Muscle layer of duodenum (tissue), 2 donors: ENCODE measurements at regions not wholly inside any gene's neighbourhood (a gene's known extent, or its start where the extent isn't known, plus 50 kb on each side); places are given as distances from the start of the nearest gene placed in this dataset.

Experiments used
- H3K27ac ChIP-seq: one replicate; pipeline ENCODE4 v1.7.0; 2013; ENCODE audit warnings: mild to moderate bottlenecking, low read length
- H3K27me3 ChIP-seq: one replicate; pipeline ENCODE4 v1.7.0; 2013; ENCODE audit warnings: low read depth, mild to moderate bottlenecking, control low read depth, low read length
- H3K36me3 ChIP-seq, 2 donors: one replicate each; pipeline ENCODE4 v1.7.0; 2013; ENCODE audit warnings: low read length in 2 of 2, control low read depth in 1 of 2, mild to moderate bottlenecking in 1 of 2; ENCODE audit not compliant: insufficient read depth in 2 of 2, control insufficient read depth in 1 of 2
- H3K4me1 ChIP-seq, 2 donors: one replicate each; pipeline ENCODE4 v1.7.0; 2013; ENCODE audit warnings: low read length in 2 of 2, mild to moderate bottlenecking in 2 of 2, control low read depth in 1 of 2, moderate library complexity in 1 of 2; ENCODE audit not compliant: insufficient read depth in 2 of 2, control insufficient read depth in 1 of 2
- H3K4me3 ChIP-seq, 2 donors: one replicate each; pipeline ENCODE4 v1.7.0; 2013; ENCODE audit warnings: low read length in 2 of 2, low read depth in 1 of 2, mild to moderate bottlenecking in 1 of 2
- H3K9me3 ChIP-seq, 2 donors: one replicate each; pipeline ENCODE4 v1.7.0; 2013; ENCODE audit warnings: low read length in 2 of 2, control low read depth in 1 of 2, mild to moderate bottlenecking in 1 of 2; ENCODE audit not compliant: control insufficient read depth in 1 of 2
- donor health status: healthy.

DNA sequence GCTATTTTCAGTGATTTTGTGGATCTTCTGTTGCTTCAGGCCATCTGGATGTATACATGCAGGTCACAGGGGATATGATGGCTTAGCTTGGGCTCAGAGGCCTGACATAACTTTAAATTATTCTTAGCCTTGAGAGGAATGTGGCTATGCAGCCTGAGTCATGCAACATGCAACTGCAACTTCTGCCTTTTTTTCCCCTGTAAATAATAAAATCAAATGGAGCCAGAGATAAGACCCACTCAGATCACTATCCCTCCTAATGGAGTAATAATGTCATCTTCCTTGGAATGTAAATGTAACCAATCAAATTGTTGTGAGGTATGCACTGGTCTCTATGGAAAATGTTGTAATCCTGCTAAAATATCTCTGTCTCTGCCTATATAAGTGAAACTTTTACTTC, 54.9 kb downstream of the MAGEB17 start:
- no peaks in the 10 kb centered on the region for H3K36me3 ChIP-seq
- H3K27me3 ChIP-seq, result no peaks in the 10 kb centered on the region
- no peaks in the 10 kb centered on the region for H3K4me1 ChIP-seq
- no peak overlapping the region for H3K27ac ChIP-seq
- no peaks in the 10 kb centered on the region for H3K9me3 ChIP-seq
- no peak overlapping the region for H3K4me3 ChIP-seq

- Histone ChIP-seq H3K9me3 (no peaks in the 10 kb centered on the region), H3K27ac (no peak overlapping the region), H3K36me3 (no peaks in the 10 kb centered on the region), H3K4me1 (no peaks in the 10 kb centered on the region), H3K4me3 (no peak overlapping the region), H3K27me3 (no peaks in the 10 kb centered on the region)
Observed at GRCh38 chrX:16223385-16223784, 56.1 kb downstream of the MAGEB17 start.

DNA sequence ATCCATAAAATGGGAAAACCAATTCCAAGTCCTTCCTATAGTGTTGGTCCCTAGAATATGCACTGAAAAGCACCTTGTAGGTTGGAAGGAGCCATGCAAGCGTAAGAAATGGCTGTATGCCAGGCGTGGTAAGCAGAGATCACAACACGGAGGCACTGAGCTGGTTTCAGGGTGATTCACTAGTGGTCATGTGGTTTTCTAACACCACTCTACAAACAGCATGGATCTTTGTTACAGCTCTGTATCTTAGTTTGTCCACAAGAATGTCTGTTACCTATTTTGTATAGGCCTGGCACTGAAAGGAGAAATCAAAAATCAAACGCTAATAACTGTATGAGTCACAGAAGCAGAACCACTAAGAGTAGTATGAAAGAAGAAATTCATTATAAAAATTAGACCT, 71.9 kb downstream of the MAGEB17 start:
- H3K36me3 ChIP-seq, result no peaks in the 10 kb centered on the region
- no peak overlapping the region for H3K4me3 ChIP-seq
- no peaks in the 10 kb centered on the region for H3K9me3 ChIP-seq
- H3K4me1 ChIP-seq, result no peaks in the 10 kb centered on the region
- H3K27ac ChIP-seq, result no peak overlapping the region
- H3K27me3 ChIP-seq, result no peaks in the 10 kb centered on the region

DNA sequence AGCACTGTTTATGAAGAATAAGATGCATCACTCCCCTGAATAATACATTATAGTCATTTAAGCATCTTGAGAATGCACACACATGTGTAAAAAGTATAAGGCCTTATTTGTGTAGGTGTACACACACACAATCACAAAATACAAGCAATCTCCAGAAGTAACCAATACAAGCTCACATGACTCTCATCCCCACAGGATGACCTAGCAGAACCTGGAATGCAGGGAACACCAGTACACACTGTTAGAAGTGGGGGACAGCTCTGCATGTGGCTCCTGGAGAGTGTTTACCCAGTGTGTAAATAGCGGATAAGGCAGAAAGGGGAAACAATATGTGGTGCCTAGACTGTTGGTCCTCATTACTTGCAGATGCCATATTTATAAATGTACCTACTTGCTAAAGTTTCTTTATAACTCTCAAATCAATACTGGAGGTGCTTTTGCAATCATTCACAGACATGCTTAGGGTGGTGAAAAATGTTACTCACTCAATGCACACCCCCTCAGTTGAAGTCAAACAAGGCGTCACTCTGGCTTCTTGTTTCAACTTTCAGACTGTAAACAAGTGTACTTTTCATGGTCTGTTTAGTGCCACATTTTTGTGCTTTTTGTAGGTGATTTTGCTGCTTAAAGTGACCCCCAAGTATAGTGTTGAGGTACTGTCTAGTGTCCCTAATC, 73.1 kb downstream of the MAGEB17 start:
- no peak overlapping the region for H3K4me3 ChIP-seq
- H3K4me1 ChIP-seq, result no peaks in the 10 kb centered on the region
- H3K27ac ChIP-seq, result no peak overlapping the region
- no peaks in the 10 kb centered on the region for H3K36me3 ChIP-seq
- H3K27me3 ChIP-seq, result no peaks in the 10 kb centered on the region
- H3K9me3 ChIP-seq, result no peaks in the 10 kb centered on the region

DNA sequence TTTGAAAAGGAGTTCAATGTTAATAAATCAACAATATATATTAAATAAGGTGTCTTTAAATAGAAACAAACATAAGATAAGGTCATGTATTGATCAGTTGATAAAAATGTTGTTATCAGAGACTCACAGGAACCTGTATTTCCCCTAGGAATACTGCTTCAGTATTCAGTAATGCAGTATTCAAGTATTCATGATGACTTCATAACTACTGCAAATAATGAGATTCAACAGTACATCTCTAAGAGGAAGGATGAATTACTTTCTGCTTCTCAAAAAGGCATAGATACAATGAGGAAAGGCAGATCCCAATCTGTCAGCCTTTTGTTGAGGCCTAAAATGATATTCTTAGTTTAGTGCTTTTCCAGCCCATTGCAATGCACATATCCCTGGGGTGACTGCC, 73.7 kb downstream of the MAGEB17 start:
- Histone ChIP-seq H3K4me3 (no peak overlapping the region), H3K27ac (no peak overlapping the region), H3K27me3 (no peaks in the 10 kb centered on the region), H3K36me3 (no peaks in the 10 kb centered on the region), H3K9me3 (no peaks in the 10 kb centered on the region), H3K4me1 (no peaks in the 10 kb centered on the region)

DNA sequence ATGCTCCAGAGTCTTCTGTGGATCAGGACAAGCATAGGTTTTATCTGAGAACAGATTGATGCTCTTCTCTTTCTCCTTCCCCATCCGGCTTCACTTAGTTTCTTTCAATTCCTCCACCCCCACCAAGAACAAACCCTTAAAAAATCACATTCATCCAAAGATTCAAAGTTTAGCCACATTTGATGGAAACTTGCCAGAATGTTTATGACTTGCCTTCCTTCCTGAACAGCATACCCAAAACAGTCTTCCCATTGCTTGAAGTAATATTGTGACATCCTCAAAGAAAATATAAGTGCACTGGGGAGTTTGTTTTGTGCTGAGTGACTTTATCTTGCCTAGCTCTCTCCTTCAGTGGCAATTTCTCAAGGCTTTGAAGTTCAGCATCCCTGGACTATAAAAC, 83.0 kb downstream of the MAGEB17 start:
- Histone ChIP-seq H3K36me3 (no peaks in the 10 kb centered on the region), H3K9me3 (no peaks in the 10 kb centered on the region), H3K4me3 (no peak overlapping the region), H3K27me3 (no peaks in the 10 kb centered on the region), H3K27ac (no peak overlapping the region), H3K4me1 (no peaks in the 10 kb centered on the region)

DNA sequence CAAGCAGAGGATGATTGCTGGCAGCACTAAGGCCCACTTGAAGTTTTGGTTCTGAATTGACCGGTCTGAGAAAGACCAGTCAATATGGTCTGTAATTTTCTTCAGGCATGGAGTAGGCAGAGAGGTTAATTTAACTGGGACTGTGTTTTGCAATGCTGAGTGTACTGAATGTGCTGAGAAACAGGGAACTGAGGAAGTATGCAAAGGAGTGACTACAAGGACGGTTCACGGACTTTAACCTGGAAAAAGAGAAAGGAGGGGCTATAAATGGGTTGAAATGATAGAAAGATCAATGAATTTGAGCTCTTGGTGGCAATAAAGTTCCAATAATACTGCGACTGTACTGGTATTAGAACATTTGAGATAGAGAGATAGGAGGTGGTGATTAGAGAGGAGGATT, 84.5 kb downstream of the MAGEB17 start:
- H3K4me3 ChIP-seq, result no peak overlapping the region
- H3K27ac ChIP-seq, result no peak overlapping the region
- H3K4me1 ChIP-seq, result no peaks in the 10 kb centered on the region
- no peaks in the 10 kb centered on the region for H3K27me3 ChIP-seq
- H3K36me3 ChIP-seq, result no peaks in the 10 kb centered on the region
- no peaks in the 10 kb centered on the region for H3K9me3 ChIP-seq

GRCh38 chrX:16258882-16259281, 91.6 kb downstream of the MAGEB17 start:
- Histone ChIP-seq H3K27me3 (no peaks in the 10 kb centered on the region), H3K27ac (no peak overlapping the region), H3K4me1 (no peaks in the 10 kb centered on the region), H3K9me3 (no peaks in the 10 kb centered on the region), H3K4me3 (no peak overlapping the region), H3K36me3 (no peaks in the 10 kb centered on the region)

GRCh38 chrX:16267431-16267830, 100.2 kb downstream of the MAGEB17 start:
- Histone ChIP-seq H3K4me1 (no peaks in the 10 kb centered on the region), H3K27ac (no peak overlapping the region), H3K36me3 (no peaks in the 10 kb centered on the region), H3K4me3 (no peak overlapping the region), H3K9me3 (no peaks in the 10 kb centered on the region), H3K27me3 (no peaks in the 10 kb centered on the region)

DNA sequence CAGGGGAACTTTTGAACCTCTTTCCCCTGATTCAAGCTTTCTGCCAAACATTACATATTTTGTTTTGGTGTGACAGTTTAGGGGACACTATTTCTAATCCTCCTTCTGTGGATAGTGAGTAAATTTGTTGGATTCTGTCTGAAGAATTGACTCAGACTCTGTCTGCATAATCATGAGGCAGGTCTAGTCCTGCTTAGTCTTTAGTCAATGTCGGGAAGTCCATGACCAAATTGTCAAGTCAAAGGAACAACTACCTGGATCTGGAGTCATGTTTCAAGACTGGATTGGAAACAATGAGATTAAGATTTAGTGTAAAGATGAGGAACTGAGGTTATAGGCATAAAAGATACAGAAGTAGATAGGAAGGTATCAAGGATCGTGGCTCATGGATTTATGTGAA, 100.9 kb downstream of the MAGEB17 start:
- no peaks in the 10 kb centered on the region for H3K36me3 ChIP-seq
- no peak overlapping the region for H3K27ac ChIP-seq
- H3K4me1 ChIP-seq, result no peaks in the 10 kb centered on the region
- no peaks in the 10 kb centered on the region for H3K9me3 ChIP-seq
- no peak overlapping the region for H3K4me3 ChIP-seq
- no peaks in the 10 kb centered on the region for H3K27me3 ChIP-seq

- Histone ChIP-seq H3K4me3 (no peak overlapping the region), H3K27me3 (no peaks in the 10 kb centered on the region), H3K9me3 (no peaks in the 10 kb centered on the region), H3K4me1 (no peaks in the 10 kb centered on the region), H3K27ac (no peak overlapping the region), H3K36me3 (no peaks in the 10 kb centered on the region)
Observed at GRCh38 chrX:16278927-16279326, 111.6 kb downstream of the MAGEB17 start.

DNA sequence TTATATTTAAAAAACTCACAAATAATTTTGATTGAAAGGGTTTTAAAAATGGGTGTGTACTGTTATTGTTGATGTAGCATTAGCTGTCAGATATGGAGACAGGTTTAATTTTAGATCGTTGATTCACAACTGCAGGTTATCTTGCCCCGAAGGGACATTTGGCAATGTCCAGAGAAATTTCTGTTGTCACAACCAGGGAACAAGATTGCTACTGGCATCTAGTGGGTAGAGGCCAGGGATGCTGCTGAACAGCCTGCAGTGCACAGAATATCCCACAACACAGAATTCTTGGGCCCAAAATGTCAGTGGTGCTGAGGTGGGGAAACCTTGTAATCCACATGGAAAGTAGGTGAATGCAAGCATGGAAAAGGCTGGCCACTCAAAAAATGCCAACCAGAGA, 114.9 kb downstream of the MAGEB17 start:
- H3K4me1 ChIP-seq, result no peaks in the 10 kb centered on the region
- H3K36me3 ChIP-seq, result no peaks in the 10 kb centered on the region
- H3K9me3 ChIP-seq, result no peaks in the 10 kb centered on the region
- H3K27ac ChIP-seq, result no peak overlapping the region
- no peaks in the 10 kb centered on the region for H3K27me3 ChIP-seq
- H3K4me3 ChIP-seq, result no peak overlapping the region
